Astrocyte (in vitro differentiated cells and primary cell): ENCODE measurements at regions not wholly inside any gene's neighbourhood (a gene's known extent, or its start where the extent isn't known, plus 50 kb on each side); places are given as distances from the start of the nearest gene placed in this dataset.

Source experiments
- DNase-seq: peaks from one replicate; pipeline ENCODE4 v3.0.0-alpha.2; 2010; ENCODE audit warnings: low read depth
- FAIRE-seq: peaks from 2 replicates; lab custom pipeline; 2011; peaks lifted over from hg19 to GRCh38; lab: Jason Lieb, UNC
- H2AFZ ChIP-seq: 2 replicates; pipeline ENCODE4 v1.6.0; 2012; ENCODE audit warnings: low read depth, low read length, inconsistent platforms
- H3K27ac ChIP-seq: 2 replicates; pipeline ENCODE4 v1.5.1; 2011; ENCODE audit warnings: low read depth, low read length, inconsistent platforms
- H3K27me3 ChIP-seq: 2 replicates; pipeline ENCODE4 v1.6.0; 2011; ENCODE audit warnings: low read length, inconsistent platforms; ENCODE audit not compliant: insufficient read depth
- H3K36me3 ChIP-seq: 2 replicates; pipeline ENCODE4 v1.5.1; 2011; ENCODE audit warnings: low read length, inconsistent platforms; ENCODE audit not compliant: insufficient read depth
- H3K4me1 ChIP-seq: 2 replicates; pipeline ENCODE4 v1.5.1; 2011; ENCODE audit warnings: low read length, inconsistent platforms; ENCODE audit not compliant: insufficient read depth
- H3K4me2 ChIP-seq: 2 replicates; pipeline ENCODE4 v1.6.0; 2012; ENCODE audit warnings: low read length, inconsistent platforms
- H3K4me3 ChIP-seq: 2 replicates; pipeline ENCODE4 v1.5.1; 2011; ENCODE audit warnings: low read depth, mild to moderate bottlenecking, low read length, inconsistent platforms; ENCODE audit not compliant: insufficient read depth
- H3K79me2 ChIP-seq: 2 replicates; pipeline ENCODE4 v1.6.0; 2012; ENCODE audit warnings: mild to moderate bottlenecking, low read length, inconsistent platforms; ENCODE audit not compliant: insufficient read depth
- H3K9ac ChIP-seq: 2 replicates; pipeline ENCODE4 v1.6.0; 2012; ENCODE audit warnings: mild to moderate bottlenecking, low read length, inconsistent platforms
- H3K9me3 ChIP-seq: 2 replicates; pipeline ENCODE4 v1.5.1; 2012; ENCODE audit warnings: low read depth, mild to moderate bottlenecking, low read length, inconsistent platforms; ENCODE audit not compliant: insufficient read depth
- H4K20me1 ChIP-seq: 2 replicates; pipeline ENCODE4 v1.6.0; 2012; ENCODE audit warnings: low read length, inconsistent platforms; ENCODE audit not compliant: insufficient read depth
- H3K27ac Mint-ChIP-seq: one replicate; pipeline ENCODE4 v1.8.0; 2021; ENCODE audit warnings: mild to moderate bottlenecking, mixed read lengths; ENCODE audit not compliant: unreplicated experiment
- H3K27me3 Mint-ChIP-seq: one replicate; pipeline ENCODE4 v1.8.0; 2021; ENCODE audit warnings: low read depth, mixed read lengths; ENCODE audit not compliant: unreplicated experiment
- H3K36me3 Mint-ChIP-seq: one replicate; pipeline ENCODE4 v1.8.0; 2021; ENCODE audit warnings: low read depth, mixed read lengths; ENCODE audit not compliant: unreplicated experiment
- H3K4me1 Mint-ChIP-seq: one replicate; pipeline ENCODE4 v1.8.0; 2021; ENCODE audit warnings: low read depth, mixed read lengths; ENCODE audit not compliant: unreplicated experiment
- H3K4me3 Mint-ChIP-seq: one replicate; pipeline ENCODE4 v1.8.0; 2021; ENCODE audit warnings: mild to moderate bottlenecking, moderate library complexity, mixed read lengths; ENCODE audit not compliant: unreplicated experiment
- H3K9me3 Mint-ChIP-seq: one replicate; pipeline ENCODE4 v1.8.0; 2021; ENCODE audit warnings: mild to moderate bottlenecking, mixed read lengths; ENCODE audit not compliant: unreplicated experiment
- CTCF ChIP-seq: IDR thresholded peaks from 2 replicates; pipeline ENCODE4 v1.5.1; 2011; ENCODE audit warnings: low read depth, mild to moderate bottlenecking, inconsistent platforms, low read length, moderate library complexity; ENCODE audit not compliant: insufficient read depth
- EZH2 ChIP-seq: IDR thresholded peaks from 2 replicates; pipeline ENCODE4 v1.6.1; 2012; ENCODE audit warnings: mild to moderate bottlenecking, low read length, inconsistent platforms; ENCODE audit not compliant: insufficient read depth

DNA sequence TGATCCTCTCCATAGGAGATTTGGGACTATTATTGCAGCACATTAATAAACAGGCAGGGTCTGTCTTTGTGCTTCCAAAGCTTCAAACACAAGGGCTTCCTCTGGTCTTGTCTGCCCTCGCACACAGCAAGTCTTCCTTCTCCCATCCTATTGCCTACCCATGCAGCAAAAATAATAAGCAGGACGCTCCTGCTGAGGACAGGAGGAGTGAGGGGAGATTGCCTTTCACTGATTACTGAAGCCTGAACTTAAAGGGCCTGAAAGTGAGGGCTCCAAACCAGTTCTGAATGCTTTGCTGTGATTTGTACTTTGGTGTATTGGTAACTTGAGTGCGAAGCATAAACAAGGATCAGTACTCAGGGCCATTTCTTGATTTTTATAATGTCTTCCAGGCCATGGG is 197.6 kb upstream of the XYLT1 start:
- Mint-ChIP-seq H3K27me3 (peaks cover 6% of the 10 kb centered on the region), H3K27ac (no peak overlapping the region), H3K9me3 (no peaks in the 10 kb centered on the region), H3K4me1 (no peaks in the 10 kb centered on the region), H3K4me3 (no peak overlapping the region), H3K36me3 (no peaks in the 10 kb centered on the region)
- Histone ChIP-seq H3K9me3 (no peaks in the 10 kb centered on the region), H4K20me1 (no peaks in the 10 kb centered on the region), H3K27ac (no peak overlapping the region), H3K4me2 (no peak overlapping the region), H2AFZ (no peak overlapping the region), H3K9ac (no peak overlapping the region), H3K4me1 (no peaks in the 10 kb centered on the region), H3K36me3 (no peaks in the 10 kb centered on the region), H3K27me3 (no peaks in the 10 kb centered on the region), H3K4me3 (no peak overlapping the region), H3K79me2 (no peaks in the 10 kb centered on the region)
- no peak for FAIRE-seq
- no peak for DNase-seq
- TF ChIP-seq CTCF, result no peak
- no peak for TF ChIP-seq EZH2

- Histone ChIP-seq H3K36me3 (no peaks in the 10 kb centered on the region), H2AFZ (no peak overlapping the region), H3K4me2 (no peak overlapping the region), H3K9me3 (no peaks in the 10 kb centered on the region), H3K9ac (no peak overlapping the region), H4K20me1 (no peaks in the 10 kb centered on the region), H3K79me2 (no peaks in the 10 kb centered on the region), H3K4me1 (no peaks in the 10 kb centered on the region), H3K27ac (no peak overlapping the region), H3K4me3 (no peak overlapping the region), H3K27me3 (no peaks in the 10 kb centered on the region)
- DNase-seq (no peak), FAIRE-seq (no peak)
- H3K4me3 Mint-ChIP-seq, result no peak overlapping the region
- TF ChIP-seq CTCF, result no peak
- TF ChIP-seq EZH2, result no peak
- no peaks in the 10 kb centered on the region for H3K9me3 Mint-ChIP-seq
- H3K4me1 Mint-ChIP-seq, result no peaks in the 10 kb centered on the region
- H3K27ac Mint-ChIP-seq, result no peak overlapping the region
- H3K27me3 Mint-ChIP-seq, result peaks cover 6% of the 10 kb centered on the region
- H3K36me3 Mint-ChIP-seq, result no peaks in the 10 kb centered on the region
Measured at GRCh38 chr16:17666293-17666692, 195.5 kb upstream of the XYLT1 start.

GRCh38 chr16:17658881-17659280 is 188.1 kb upstream of the XYLT1 start:
- no peaks in the 10 kb centered on the region for H3K36me3 Mint-ChIP-seq
- peak; percentile 50 for DNase-seq
- Histone ChIP-seq H3K36me3 (no peaks in the 10 kb centered on the region), H3K27me3 (no peaks in the 10 kb centered on the region), H3K9me3 (no peaks in the 10 kb centered on the region), H3K4me3 (no peak overlapping the region), H3K79me2 (no peaks in the 10 kb centered on the region), H3K4me2 (no peak overlapping the region), H3K9ac (no peak overlapping the region), H2AFZ (no peak overlapping the region), H3K4me1 (no peaks in the 10 kb centered on the region), H4K20me1 (no peaks in the 10 kb centered on the region), H3K27ac (no peak overlapping the region)
- peaks cover 7% of the 10 kb centered on the region for H3K9me3 Mint-ChIP-seq
- no peak for FAIRE-seq
- H3K4me3 Mint-ChIP-seq, result no peak overlapping the region
- peak overlapping the region; percentile 41 for H3K27ac Mint-ChIP-seq
- peaks cover 17% of the 10 kb centered on the region for H3K27me3 Mint-ChIP-seq
- TF ChIP-seq EZH2 (no peak), CTCF (no peak)
- H3K4me1 Mint-ChIP-seq, result peaks cover 11% of the 10 kb centered on the region
